ENCODE measurements at regions not wholly inside any gene's neighbourhood (a gene's known extent, or its start where the extent isn't known, plus 50 kb on each side); places are given as distances from the start of the nearest gene placed in this dataset.
"Not testable (repeated sequence)": the region's sequence is repeated elsewhere in the genome, so short reads cannot be mapped to it uniquely, and the experiment has no call there.

DNA sequence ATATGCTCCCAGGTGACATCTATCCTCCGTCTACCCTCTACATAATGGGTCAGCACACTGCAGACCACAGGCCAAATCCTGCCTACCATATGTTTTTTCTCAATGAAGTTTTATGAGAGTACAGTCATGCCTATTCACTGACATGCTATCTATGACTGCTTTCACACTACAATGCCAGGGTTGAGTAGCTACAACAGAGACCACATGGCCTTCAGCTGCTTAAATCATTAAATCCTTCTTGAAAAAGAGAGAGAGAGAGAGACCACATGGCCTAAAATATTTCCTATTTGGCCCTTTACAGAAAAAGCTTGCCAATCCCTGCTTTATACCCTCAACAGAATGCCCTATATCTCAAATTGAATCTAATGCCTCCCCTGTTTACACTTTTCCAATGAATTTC is 119.8 kb upstream of the CCDC180 start:
- TF ChIP-seq EZH2 (IDR thresholded peaks at IDR 0.05; ENCODE audit: low read depth, unreplicated experiment); CTCF (conservative IDR thresholded peaks at IDR 0.05; ENCODE audit: low read depth in 2 of 2); EZH2phosphoT487 (IDR thresholded peaks at IDR 0.05; ENCODE audit: unreplicated experiment); POLR2AphosphoS5 (IDR thresholded peaks at IDR 0.05; ENCODE audit: low read depth); ZNF114 (CRISPR knock-in tag; IDR thresholded peaks at IDR 0.05); JUNB (IDR thresholded peaks at IDR 0.05; ENCODE audit: unreplicated experiment): not testable (repeated sequence)
